HG02610 (cell line): ENCODE measurements at regions not wholly inside any gene's neighbourhood (a gene's known extent, or its start where the extent isn't known, plus 50 kb on each side); places are given as distances from the start of the nearest gene placed in this dataset.

Source experiments
- ATAC-seq: cut with Tn5 transposase; IDR thresholded peaks from one replicate; pipeline ENCODE4 v1.9.1; 2021; ENCODE audit warnings: mild to moderate bottlenecking, moderate library complexity; ENCODE audit not compliant: unreplicated experiment

DNA sequence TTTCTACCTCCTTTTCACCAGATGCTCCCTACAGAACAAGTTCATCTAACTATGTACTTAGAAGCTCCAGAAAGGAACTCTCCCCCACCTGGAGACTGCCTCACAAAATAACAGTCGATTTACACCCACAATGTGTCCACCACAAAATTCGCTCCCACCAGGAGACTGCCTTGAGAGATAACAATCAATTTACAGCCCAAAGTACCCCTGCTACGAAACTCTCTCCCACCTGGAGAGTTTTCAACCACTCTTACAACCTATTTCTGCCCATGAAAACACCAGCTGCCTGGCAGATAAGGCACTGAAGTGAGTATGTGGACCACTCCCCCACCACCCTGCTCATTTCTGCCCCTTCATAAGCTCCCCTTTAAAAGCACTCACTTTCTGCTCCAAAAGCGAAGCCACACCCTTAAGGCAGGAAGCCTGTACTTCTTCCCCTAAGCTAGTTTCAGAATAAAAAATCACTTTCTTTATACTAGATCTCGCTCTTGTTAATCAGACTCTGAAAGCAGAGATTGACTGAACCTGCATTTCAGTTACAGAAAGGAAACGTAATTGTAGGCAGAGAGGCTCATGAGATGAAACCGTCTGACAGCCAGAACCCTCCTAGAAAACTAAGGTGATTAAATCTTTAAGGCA, 94.4 kb upstream of the RBBP8 start:
- ATAC-seq, result no peak

DNA sequence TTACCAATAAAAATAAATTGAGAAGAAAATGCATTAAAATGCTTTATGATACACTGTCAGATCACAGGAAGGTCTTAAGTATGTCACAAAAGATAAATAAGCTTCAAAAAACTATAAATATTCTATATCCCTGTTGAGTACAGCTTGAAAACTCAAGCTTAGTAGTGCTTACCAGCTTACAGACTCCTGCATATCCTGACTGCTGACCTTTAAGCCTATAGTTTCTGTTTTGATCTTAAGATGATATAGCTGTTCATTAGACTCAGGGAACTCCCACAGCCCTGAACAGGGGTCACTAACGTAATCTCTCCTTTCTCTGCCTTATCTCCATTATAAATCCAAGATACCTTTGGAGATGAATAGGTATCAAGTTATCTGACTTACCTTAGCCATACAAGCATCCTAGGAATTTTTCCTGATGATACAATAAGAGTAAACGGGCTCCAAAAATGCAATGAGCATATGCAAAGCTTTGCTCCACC, 93.7 kb upstream of the RBBP8 start:
- ATAC-seq, result no peak

DNA sequence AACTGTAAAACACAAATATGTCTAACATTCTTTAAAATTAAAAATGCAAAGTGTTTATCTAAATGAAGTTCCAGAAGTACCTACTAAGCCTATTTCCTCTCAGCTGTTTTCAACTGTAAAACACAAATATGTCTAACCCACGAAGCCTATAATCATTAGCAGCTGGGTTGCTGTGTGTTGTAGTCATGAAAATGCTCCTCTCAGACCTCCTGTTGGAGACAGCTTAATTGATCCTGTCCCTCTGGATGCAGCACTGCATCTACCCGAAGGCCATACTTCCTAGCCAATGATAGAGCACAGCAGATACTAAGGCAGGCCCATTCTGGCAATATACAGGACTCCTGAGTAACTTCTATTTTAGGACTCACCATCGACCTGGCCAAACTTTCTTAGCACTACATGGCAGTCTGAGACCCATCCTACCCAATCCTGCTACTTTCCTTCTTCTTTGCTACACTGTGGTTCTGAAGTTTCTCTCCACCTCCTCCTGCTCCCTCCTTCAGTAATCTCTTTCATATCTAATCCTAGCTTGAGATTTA, 92.5 kb upstream of the RBBP8 start:
- no peak for ATAC-seq

DNA sequence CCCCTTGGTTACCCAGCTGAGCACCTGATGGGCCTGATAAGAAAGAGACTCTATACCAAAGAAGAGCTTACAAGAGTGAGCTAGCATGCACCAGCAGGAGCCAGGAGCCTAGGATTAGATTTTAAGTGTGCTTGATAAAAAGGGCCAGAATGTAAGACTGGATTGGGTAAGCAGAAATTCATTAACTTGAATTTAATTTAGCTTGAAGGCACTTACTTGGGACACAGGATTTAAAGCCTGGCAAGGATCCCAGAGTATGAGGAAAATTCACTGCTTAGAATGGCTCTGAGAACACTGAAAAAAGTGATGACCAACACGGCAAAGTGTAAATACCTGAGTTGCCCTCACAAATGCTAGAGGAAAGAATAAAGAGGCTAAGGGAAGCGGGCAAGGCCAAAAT, 91.3 kb upstream of the RBBP8 start:
- no peak for ATAC-seq

DNA sequence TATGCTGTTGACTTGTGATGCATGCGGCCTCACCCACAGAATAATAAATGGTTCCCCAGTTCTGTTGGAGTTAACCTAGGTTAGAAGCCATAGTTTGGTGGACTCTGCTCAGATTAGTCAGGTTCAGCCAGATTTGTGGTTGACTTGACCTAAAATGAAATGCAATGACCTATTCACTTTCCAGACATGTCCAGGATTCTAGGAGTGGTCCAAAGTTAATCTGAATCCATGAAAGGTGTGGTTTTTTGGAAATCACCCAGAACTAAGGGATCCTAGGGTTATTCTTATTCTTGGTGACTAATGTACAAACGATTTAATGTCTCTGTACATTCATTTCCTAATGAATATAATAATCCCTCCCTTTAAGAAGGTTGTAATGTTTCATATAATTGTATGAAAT, 88.9 kb upstream of the RBBP8 start:
- ATAC-seq, result no peak

DNA sequence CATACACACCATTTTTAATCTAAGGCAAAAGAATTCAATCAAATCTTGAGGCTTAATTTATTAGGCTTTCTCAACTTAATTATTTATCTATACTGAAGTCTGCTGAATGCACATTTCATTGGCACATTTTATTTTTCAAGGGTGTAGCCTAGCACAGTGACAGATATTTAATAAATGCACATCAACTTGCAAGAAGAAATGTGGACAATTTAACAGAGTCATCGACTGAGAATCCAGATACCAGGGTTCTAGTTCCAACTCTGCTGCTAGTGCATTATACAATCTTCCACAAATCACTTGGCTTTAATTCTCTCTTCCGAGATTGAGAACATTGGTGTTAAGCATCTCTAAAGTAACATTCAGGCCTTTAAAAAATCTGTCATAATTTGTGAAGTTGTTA, 88.5 kb upstream of the RBBP8 start:
- ATAC-seq, result no peak

DNA sequence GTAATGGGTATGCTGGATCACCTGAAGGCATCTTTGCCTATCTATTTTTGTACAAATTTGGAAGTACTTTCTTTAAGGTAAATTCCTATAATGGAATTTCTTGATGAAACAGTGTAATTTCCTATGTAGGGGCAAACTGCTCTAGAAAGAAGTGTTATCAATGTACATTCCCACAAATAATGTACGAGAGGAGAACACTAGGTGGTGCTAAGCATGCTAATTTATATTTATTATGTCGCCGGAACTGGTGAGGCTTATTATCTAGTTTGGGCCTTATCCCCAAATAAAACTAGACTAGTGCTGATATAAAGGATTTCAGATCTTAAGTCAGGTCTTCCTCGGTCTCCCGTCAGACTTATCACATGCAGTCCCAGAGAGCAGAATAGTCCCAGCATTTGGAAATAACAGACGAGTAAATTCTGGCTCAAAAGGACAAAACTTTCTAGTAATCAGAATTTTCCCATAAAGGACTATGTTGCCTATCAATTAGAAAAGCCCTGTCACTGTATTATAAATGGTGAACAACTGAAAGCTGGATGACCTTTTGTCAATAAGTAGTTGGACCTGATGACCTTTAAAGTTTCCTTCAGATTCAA, 86.9 kb upstream of the RBBP8 start:
- ATAC-seq, result no peak

DNA sequence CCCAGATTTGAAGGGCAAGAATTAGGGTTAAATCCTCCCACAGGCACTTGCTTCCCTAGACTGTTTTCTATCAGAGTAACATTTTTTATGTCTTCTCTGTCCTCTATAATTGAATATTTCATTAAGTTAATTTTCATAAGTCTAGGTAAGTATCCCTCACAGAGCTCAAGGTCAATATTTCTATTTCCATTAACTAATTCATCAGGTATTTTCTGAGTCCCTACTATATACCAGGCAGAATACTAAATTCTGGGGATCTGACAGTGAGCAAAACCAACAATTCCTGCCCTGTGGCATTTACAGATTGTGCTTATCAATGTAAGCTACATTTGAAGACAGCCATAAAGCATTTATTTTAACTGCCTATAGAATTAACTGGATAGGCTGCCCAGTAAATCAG, 86.4 kb upstream of the RBBP8 start:
- ATAC-seq, result no peak

DNA sequence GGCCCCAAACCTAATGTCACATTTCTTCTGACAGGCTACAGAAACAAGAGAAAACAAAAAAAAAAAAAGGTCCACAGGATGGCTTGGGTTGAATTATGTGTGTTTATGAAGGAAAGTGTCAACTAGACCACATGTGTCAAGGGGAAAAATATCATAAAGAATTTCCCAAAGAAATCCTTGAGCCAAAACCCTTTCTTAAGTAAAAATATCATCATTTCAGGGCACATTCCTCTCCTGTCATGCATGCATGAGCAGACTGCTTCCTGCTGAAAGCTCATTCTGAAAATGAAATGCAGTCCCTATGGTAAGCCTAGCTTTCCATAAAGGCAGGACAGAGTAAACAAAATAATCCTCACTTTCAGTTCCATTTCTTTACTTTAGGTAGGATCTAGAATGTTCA, 85.7 kb upstream of the RBBP8 start:
- no peak for ATAC-seq

DNA sequence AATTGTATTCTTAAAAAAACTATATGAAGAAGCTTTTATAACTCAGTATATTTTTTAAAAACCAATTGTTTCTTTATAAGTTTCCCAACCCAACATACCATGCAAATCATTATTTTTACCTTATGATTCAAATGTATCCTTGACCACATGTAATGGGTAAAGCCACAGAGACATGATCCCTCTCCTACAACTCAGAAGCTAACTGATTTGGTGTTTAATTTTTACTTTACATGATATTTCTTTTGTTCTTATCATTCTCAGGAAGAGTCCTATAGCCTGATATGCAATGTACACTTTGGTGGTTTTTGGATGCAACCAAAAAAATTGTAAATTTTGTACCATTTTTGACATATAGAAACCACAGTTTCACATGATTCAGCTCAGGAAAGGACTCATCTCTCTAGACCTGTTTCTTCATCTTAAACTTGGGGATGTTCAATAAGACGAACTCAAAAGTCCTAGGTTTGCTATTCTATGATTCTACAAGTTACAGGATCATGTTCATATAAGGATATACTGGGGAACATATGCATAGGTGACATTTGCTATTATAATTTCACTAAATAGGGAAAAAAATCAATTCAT, 85.2 kb upstream of the RBBP8 start:
- no peak for ATAC-seq

DNA sequence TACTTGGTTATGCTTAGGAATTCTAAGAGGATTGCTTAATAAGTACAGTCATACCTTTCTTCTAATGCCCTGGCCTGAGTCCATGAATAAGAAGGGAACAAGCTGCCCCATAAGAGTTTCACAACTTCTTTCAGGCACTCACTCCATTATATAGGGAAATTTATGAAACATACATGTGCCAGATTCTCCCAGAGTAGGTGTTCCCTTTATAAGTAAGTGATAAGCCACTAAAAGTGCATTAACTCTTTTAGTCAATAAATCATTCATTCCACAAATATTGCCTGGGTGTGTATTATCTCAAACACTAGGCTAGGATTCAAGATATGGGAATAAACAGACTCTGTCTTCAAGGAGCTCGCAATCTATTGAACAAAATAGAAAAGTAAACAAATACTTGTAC, 84.5 kb upstream of the RBBP8 start:
- no peak for ATAC-seq

DNA sequence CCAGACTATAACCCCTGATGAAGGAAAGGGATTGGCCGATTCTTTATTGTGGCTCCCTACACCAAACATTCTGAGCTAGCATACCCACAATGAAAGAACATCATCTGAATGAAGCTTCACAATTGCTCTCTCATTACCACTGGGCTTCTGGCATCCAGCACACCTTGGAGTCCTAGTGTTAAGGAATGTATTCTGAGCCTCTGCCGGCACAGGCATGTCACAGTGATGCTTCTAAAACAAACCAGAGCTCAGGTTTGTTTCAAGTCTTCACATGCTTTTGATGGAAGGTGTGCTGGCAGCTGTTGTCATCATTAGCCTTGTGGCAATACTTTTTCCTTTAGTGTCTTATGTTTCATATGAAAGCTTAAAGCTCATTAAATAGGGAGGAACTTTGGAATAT, 76.3 kb upstream of the RBBP8 start:
- ATAC-seq, result no peak

DNA sequence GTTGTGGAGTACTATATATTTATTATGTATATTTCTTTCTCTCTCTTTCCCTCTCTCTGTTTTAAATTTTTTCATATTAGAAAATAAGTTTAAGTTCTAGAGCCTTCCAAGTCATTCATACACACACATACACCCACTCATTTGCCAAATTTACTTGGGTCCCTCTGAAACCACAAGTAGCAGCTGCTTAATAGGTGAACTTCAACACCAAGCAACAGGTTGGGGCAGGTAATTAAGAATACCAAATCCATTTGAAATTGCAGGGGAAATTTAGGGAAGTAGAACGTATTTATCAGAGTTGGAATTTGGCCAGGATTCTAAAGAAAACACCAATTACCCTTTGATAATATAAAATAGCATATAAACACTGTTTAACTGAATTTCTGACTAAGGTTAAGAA, 75.0 kb upstream of the RBBP8 start:
- ATAC-seq, result no peak

DNA sequence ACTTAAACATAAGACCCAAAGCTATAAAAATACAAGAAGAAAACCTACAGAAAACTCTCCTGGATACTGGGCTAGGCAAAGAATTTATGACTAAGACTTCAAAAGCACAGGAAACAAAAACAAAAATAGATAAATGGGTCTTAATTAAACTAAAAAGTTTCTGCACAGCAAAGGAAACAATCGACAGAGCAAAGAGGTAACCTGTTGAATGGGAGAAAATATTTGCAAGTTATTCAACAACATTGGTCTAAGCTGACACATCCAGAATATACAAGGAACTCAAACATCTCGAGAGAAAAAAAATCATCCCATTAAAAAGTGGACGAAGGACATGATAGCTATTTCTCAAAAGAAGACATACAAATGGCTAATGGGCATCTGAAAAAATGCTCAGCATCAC, 72.3 kb upstream of the RBBP8 start:
- no peak for ATAC-seq

DNA sequence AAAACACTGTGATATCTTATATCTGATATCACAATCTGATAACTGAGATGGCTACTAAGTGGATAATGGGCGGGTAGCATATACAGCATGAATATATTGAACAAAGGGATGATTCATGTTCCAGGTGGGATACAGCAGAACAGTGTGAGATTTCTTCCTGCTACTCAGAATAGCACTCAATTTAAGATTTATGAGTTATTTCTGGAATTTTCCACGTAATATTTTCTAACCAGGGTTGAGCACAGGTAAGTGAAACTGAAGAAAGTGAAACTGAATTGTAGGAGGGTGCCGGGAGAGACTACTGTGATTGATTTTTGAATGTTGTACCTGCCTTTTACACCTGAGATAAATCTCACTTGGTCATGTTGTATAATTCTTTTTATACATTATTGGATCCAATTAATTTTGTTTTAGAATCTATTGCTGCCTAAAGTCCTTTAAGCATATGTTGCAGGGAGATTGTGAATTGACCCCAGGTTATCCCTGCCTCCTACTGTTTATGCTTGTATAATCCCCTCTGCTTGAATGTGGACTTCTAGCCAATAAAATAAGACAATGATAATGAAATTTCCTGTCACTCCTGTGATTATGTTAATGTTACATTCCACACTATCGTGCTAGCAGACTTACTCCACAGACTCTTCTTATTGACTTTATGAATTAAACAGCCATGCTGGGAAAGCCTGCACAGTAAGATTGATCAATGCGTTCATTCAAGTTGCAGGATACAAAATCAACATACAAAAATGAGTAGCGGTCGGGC, 67.6 kb upstream of the RBBP8 start:
- ATAC-seq, result no peak

DNA sequence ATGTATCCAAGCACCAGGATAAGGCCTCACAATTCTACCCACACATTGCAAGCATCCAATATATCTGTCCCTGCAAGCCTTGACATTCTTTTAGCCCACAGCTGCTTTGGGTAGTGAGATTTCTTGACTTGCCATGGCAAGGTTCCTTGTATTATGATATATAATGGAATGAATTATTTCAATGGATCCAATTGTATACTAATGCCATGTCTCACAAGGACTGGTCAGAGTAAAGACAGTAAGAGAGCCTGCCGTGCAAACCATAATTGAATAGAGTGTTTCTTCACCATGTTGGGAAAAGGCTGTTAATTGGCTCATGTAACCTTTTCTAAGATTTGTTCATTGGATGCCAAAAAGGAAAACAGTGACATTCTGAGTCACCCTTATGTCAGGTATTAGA, 64.3 kb upstream of the RBBP8 start:
- ATAC-seq, result no peak

DNA sequence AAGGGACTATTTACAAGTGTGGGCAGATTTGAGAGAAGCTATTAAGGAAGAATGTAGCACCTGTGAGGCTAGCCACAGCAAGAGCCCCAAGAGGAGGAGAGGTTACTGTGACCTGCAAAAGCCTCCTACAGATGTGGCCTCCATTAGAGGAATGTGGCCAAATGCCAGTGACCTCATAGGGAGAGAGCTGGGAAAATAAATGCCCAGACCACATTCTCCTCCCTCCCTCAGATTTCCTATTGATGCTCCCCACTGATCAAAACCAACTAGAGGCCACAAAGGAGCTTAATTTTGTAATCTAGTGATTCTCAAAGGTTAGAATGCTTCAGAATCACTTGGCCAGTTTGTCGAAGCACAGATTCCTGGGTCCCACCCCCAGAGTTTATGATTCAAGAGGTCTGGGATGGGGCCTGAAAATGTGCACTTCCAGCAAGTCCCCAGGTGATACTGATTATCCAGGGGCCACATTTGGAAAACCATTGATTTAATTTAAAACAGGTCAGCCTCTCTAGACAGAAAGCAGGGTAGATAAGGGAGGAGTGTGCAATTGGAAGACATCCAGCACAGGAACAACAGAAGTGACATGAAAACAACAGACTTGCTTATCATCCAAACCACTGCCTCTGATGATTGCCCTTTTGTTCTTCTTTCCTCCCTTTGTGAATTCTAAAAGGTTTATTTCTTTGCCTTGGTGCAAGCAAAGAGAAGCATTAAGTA, 61.2 kb upstream of the RBBP8 start:
- ATAC-seq, result no peak

DNA sequence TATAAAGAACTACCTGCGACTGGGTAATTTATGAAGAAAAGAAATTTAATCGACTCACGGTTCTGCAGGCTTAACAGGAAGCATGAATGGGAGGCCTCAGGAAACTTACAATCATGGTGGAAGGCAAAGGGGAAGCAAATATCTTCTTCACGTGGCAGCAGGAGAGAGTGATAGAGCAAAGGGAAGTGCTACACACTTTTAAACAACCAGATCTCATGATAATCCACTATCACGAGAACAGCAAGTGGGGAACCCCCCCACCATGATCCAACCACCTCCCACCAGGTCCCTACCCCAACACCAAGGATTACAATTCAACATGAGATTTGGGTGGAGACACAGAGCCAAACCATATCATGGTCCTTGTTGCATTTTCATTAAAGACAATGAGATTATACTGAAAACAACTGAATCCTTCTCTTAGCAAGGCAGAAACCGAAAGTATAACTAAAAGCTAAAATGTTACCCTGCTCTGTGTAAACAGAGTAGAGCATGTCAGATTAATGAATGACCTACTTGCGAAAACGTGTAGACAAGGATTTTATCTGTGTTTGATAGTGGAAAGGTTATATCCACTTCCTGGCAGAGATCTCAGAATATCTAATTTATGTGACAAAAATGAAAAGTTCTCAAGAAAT, 60.1 kb upstream of the RBBP8 start:
- no peak for ATAC-seq

DNA sequence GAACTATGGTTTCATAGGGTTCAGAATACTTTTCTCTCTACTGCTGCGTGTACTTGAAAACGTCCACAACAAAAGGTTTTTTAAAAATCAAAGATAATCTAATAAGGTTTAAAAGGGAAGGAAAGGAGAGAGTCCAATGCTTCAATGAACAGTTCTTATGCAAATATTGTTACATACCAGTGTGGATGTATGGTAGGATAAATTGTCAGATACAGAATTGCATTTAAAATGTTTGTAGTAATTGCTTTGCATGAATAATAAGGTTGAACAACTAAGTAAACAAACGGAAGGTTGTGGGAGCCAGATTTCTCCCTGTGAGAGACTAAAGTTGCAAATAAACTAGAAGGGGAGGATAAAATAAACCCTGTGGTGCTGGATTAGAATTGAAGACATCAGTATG, 53.8 kb upstream of the RBBP8 start:
- no peak for ATAC-seq

DNA sequence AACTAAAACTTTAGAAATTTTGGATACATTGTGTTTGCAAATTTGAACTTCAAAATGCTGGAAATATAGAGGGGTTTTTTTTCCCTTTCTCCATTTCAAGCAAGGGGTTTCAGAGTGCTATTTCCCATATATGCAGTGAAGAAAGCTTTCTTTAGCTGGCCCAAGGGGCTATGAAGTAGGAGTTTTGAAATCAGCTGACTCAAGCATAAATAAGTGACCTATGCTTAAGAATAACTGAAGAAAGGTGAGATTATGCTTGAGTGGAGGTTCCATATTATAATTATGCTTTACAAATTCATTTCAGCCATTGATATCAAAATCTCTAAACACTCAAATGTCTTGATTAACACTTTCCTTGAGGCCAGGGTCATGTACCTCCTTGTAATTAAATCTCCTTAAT, 51.0 kb upstream of the RBBP8 start:
- no peak for ATAC-seq

DNA sequence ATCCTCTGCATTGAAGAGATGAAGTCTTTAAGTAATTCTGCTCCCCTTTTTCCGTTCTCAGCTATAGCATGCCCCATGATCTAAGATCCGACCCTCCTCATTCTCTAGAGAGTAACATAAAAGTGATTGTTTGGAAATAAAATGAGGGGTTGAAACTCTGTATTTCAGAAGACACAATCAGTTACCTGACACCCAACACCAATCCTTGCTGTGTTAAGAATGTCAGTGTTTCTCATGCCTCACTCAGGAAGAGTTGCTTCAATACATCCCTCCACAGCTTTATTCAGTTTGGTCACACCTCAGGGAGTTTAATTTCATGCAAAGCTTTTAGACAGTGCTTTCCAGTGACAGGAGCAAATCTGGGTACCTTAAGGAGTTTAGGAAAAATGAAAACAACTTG, 49.9 kb upstream of the RBBP8 start:
- no peak for ATAC-seq
